Hepatocyte (in vitro differentiated cells): ENCODE measurements at regions not wholly inside any gene's neighbourhood (a gene's known extent, or its start where the extent isn't known, plus 50 kb on each side); places are given as distances from the start of the nearest gene placed in this dataset.

Experiments
- DNase-seq: peaks from one replicate; pipeline ENCODE4 v3.0.0-alpha.2; 2016; ENCODE audit warnings: low spot score
- H2AFZ ChIP-seq: fragments of 200-600 bp; sonication (generic); 2 replicates; pipeline ENCODE4 v1.6.0; 2016; ENCODE audit warnings: antibody characterized with exemption, mild to moderate bottlenecking
- H3K27ac ChIP-seq: fragments of 200-600 bp; sonication (generic); 2 replicates; pipeline ENCODE4 v1.5.1; 2016; ENCODE audit warnings: mild to moderate bottlenecking
- H3K27me3 ChIP-seq: fragments of 200-600 bp; sonication (generic); 2 replicates; pipeline ENCODE4 v1.6.1; 2016
- H3K36me3 ChIP-seq: fragments of 200-600 bp; sonication (generic); replicated peaks from 2 replicates; pipeline ENCODE4 v1.5.1; 2016; ENCODE audit warnings: low read depth; ENCODE audit not compliant: insufficient read depth
- H3K4me1 ChIP-seq: fragments of 200-600 bp; sonication (generic); 2 replicates; pipeline ENCODE4 v1.5.1; 2016; ENCODE audit warnings: mild to moderate bottlenecking, moderate library complexity; ENCODE audit not compliant: insufficient read depth
- H3K4me2 ChIP-seq: fragments of 200-600 bp; sonication (generic); 2 replicates; pipeline ENCODE4 v1.6.0; 2016
- H3K4me3 ChIP-seq: fragments of 200-600 bp; sonication (generic); 2 replicates; pipeline ENCODE4 v1.5.1; 2016; ENCODE audit warnings: mild to moderate bottlenecking
- H3K79me2 ChIP-seq: fragments of 200-600 bp; sonication (generic); 2 replicates; pipeline ENCODE4 v1.6.0; 2017; ENCODE audit warnings: mild to moderate bottlenecking
- H3K9me2 ChIP-seq: fragments of 200-600 bp; sonication (generic); replicated peaks from 2 replicates; pipeline ENCODE4 v1.6.0; 2017; ENCODE audit warnings: mild to moderate bottlenecking; ENCODE audit not compliant: insufficient read depth
- H3K9me3 ChIP-seq: fragments of 200-600 bp; sonication (generic); 2 replicates; pipeline ENCODE4 v1.5.1; 2016; ENCODE audit warnings: low read depth, mild to moderate bottlenecking
- H4K20me1 ChIP-seq: fragments of 200-600 bp; sonication (generic); 2 replicates; pipeline ENCODE4 v1.6.0; 2016; ENCODE audit warnings: mild to moderate bottlenecking; ENCODE audit not compliant: insufficient read depth, poor library complexity, severe bottlenecking
- EZH2 ChIP-seq: fragments of 200-600 bp; sonication (generic); IDR thresholded peaks from 2 replicates; pipeline ENCODE4 v1.6.1; 2016; ENCODE audit warnings: antibody characterized with exemption, mild to moderate bottlenecking, borderline replicate concordance
- EZH2phosphoT487 ChIP-seq: fragments of 200-600 bp; sonication (generic); IDR thresholded peaks from one replicate; pipeline ENCODE4 v1.6.1; 2018; ENCODE audit warnings: antibody characterized with exemption, mild to moderate bottlenecking, low read depth, moderate library complexity; ENCODE audit not compliant: unreplicated experiment, severe bottlenecking
- WGBS: methylation state at CpG from one replicate; pipeline ENCODE4 v1.1.6; 2016; ENCODE audit warnings: low lambda C conversion rate; ENCODE audit errors: missing lambda C conversion rate; 5-methylcytosine and 5-hydroxymethylcytosine counted together
- TF ChIP-seq, protein P1 (sequence below): fragments of 200-600 bp; sonication (generic); IDR thresholded peaks from 2 replicates; pipeline ENCODE4 v1.5.1; 2016; ENCODE audit warnings: antibody characterized with exemption, mild to moderate bottlenecking; ENCODE audit not compliant: poor library complexity

DNA sequence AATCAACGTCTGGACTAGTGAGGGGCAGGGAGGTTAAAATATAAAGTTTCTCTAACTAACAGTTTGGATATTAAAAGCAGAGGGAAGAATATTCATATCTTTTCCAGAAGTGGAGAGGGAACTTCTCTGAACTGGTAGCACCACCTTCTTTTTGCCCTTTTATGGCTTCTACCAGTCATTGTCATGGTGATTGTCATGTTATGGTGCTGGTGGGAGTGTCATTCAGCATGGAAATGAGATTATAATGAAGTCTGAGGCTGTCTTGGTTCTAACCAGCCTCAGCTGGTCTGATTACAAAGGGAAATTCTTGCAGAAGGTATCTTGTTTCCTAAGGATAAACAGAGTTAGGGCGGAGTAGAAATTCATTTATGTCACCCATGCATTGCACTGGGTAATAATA, 523.8 kb downstream of the ZWINT start:
- Histone ChIP-seq H3K36me3 (no peaks in the 10 kb centered on the region), H4K20me1 (no peaks in the 10 kb centered on the region), H3K9me2 (no peaks in the 10 kb centered on the region), H3K79me2 (no peaks in the 10 kb centered on the region), H3K4me1 (no peaks in the 10 kb centered on the region), H3K27ac (no peak overlapping the region), H3K4me3 (no peak overlapping the region), H3K9me3 (no peaks in the 10 kb centered on the region), H2AFZ (no peak overlapping the region), H3K4me2 (no peak overlapping the region), H3K27me3 (no peaks in the 10 kb centered on the region)
- TF ChIP-seq EZH2 (no peak), EZH2phosphoT487 (no peak)
- TF ChIP-seq, protein P1, sequence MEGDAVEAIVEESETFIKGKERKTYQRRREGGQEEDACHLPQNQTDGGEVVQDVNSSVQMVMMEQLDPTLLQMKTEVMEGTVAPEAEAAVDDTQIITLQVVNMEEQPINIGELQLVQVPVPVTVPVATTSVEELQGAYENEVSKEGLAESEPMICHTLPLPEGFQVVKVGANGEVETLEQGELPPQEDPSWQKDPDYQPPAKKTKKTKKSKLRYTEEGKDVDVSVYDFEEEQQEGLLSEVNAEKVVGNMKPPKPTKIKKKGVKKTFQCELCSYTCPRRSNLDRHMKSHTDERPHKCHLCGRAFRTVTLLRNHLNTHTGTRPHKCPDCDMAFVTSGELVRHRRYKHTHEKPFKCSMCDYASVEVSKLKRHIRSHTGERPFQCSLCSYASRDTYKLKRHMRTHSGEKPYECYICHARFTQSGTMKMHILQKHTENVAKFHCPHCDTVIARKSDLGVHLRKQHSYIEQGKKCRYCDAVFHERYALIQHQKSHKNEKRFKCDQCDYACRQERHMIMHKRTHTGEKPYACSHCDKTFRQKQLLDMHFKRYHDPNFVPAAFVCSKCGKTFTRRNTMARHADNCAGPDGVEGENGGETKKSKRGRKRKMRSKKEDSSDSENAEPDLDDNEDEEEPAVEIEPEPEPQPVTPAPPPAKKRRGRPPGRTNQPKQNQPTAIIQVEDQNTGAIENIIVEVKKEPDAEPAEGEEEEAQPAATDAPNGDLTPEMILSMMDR = no peak
- 93% methylated on average over 2 of the region's 2 CpGs for WGBS
- no peak for DNase-seq

DNA sequence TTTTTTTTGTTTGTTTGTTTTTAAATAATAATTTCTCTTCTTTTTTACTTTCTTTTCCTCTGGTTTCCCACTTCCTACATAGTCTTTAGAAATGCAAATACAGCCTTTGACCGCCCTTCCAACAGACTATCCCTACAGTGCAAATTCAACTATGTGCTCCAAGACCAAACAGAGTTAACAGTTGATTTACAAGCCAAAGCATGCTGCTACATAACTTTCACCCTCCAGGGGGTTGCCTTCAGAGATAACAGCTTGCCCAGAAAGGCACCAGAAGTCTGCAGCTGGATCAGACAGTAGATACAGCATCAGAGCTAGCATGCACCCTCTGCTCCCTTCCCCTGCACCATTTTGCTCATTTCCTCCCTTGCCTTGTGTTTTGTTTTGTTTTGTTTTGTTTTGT, 539.0 kb downstream of the ZWINT start:
- TF ChIP-seq EZH2phosphoT487 (no peak), EZH2 (no peak)
- TF ChIP-seq, protein P1 = no peak
- Histone ChIP-seq H3K27me3 (no peaks in the 10 kb centered on the region), H3K9me2 (no peaks in the 10 kb centered on the region), H3K9me3 (no peaks in the 10 kb centered on the region), H4K20me1 (no peaks in the 10 kb centered on the region), H3K4me3 (no peak overlapping the region), H3K36me3 (no peaks in the 10 kb centered on the region), H3K27ac (no peak overlapping the region), H3K79me2 (no peaks in the 10 kb centered on the region), H3K4me1 (no peaks in the 10 kb centered on the region), H3K4me2 (no peak overlapping the region), H2AFZ (no peak overlapping the region)
- WGBS = 76% methylated on average over 1 of the region's 1 CpG
- DNase-seq = no peak

DNA sequence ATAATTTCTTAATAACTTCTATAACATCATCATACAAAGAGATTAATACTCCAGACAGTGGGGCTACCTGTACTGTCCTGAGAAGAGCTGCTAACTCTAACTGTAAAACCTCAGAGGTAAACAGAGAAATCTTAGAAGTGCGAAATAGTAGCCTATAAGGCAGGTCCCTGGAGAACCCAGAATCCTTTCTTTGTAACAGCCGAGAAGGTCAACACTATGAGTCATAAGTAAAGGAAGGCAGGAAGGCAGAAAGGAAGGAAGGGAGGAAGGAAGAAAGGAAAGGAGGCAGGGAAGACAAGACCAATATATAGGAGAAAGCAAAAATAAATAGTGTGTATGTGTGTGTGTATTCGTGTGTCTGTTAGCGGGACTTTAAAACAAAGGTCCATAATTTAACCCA, 540.6 kb downstream of the ZWINT start:
- H3K4me1 ChIP-seq = no peaks in the 10 kb centered on the region
- H3K4me3 ChIP-seq = no peak overlapping the region
- no peaks in the 10 kb centered on the region for H4K20me1 ChIP-seq
- no peak for TF ChIP-seq EZH2
- TF ChIP-seq EZH2phosphoT487 = no peak
- TF ChIP-seq, protein P1 = no peak
- no peaks in the 10 kb centered on the region for H3K79me2 ChIP-seq
- H3K27me3 ChIP-seq = no peaks in the 10 kb centered on the region
- no peak overlapping the region for H2AFZ ChIP-seq
- no peaks in the 10 kb centered on the region for H3K36me3 ChIP-seq
- H3K27ac ChIP-seq = no peak overlapping the region
- no peaks in the 10 kb centered on the region for H3K9me3 ChIP-seq
- DNase-seq = no peak
- no peaks in the 10 kb centered on the region for H3K9me2 ChIP-seq
- WGBS = 79% methylated on average over 4 of the region's 4 CpGs
- H3K4me2 ChIP-seq = no peak overlapping the region

DNA sequence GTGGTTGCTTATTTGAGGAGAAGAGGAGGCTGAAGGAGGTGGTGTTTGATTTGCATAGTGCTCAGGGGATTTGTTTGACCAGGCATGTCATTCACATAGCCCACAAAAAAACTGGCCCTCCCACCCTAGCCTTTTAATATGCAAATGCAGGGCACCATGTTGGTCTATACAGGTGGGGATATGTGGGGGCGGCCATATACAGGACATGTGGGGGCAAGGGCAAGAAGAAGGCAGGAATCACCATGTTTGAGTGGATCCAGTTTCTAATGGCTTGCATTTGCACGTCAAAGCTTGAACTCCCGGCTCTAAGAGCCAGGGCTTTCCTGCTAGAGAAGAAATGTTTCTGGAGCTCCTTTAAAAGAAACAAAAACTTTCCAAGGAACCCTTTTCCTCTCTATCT, 541.0 kb downstream of the ZWINT start:
- no peaks in the 10 kb centered on the region for H3K36me3 ChIP-seq
- H4K20me1 ChIP-seq = no peaks in the 10 kb centered on the region
- no peaks in the 10 kb centered on the region for H3K9me2 ChIP-seq
- H3K27me3 ChIP-seq = no peaks in the 10 kb centered on the region
- WGBS = 77% methylated on average over 3 of the region's 3 CpGs
- no peaks in the 10 kb centered on the region for H3K4me1 ChIP-seq
- no peak overlapping the region for H2AFZ ChIP-seq
- H3K4me2 ChIP-seq = no peak overlapping the region
- H3K4me3 ChIP-seq = no peak overlapping the region
- H3K79me2 ChIP-seq = no peaks in the 10 kb centered on the region
- TF ChIP-seq, protein P1 = no peak
- no peak for TF ChIP-seq EZH2
- no peak for TF ChIP-seq EZH2phosphoT487
- DNase-seq = no peak
- H3K9me3 ChIP-seq = no peaks in the 10 kb centered on the region
- no peak overlapping the region for H3K27ac ChIP-seq
